Choroid plexus epithelial cell (primary cell): ENCODE measurements at regions not wholly inside any gene's neighbourhood (a gene's known extent, or its start where the extent isn't known, plus 50 kb on each side); places are given as distances from the start of the nearest gene placed in this dataset.
"Not testable (repeated sequence)": the region's sequence is repeated elsewhere in the genome, so short reads cannot be mapped to it uniquely, and the experiment has no call there.

Experiments
- DNase-seq: peaks from one replicate; pipeline ENCODE4 v3.0.0-alpha.2; 2010; ENCODE audit warnings: low read depth
- H3K4me3 ChIP-seq: 2 replicates; pipeline ENCODE4 v1.5.1; 2011; ENCODE audit warnings: low read depth, mild to moderate bottlenecking, control low read depth, low read length, moderate library complexity
- CTCF ChIP-seq: conservative IDR thresholded peaks from 2 replicates; pipeline ENCODE4 v1.5.1; 2011; ENCODE audit warnings: low read depth, mild to moderate bottlenecking, control low read depth, inconsistent platforms, low read length, moderate library complexity

GRCh38 chr2:117308861-117309770 is 505.4 kb upstream of the DDX18 start:
- no peak overlapping the region for H3K4me3 ChIP-seq
- DNase-seq: no peak
- TF ChIP-seq CTCF: no peak

GRCh38 chr2:117321816-117322215 is 492.7 kb upstream of the DDX18 start:
- no peak for DNase-seq
- no peak for TF ChIP-seq CTCF
- no peak overlapping the region for H3K4me3 ChIP-seq

GRCh38 chr2:117323331-117323730 is 491.2 kb upstream of the DDX18 start:
- H3K4me3 ChIP-seq: no peak overlapping the region
- TF ChIP-seq CTCF: no peak

GRCh38 chr2:117330641-117331040 is 483.9 kb upstream of the DDX18 start:
- no peak for TF ChIP-seq CTCF
- H3K4me3 ChIP-seq: no peak overlapping the region
- no peak for DNase-seq

More at GRCh38 chr2:117323331-117323730, 491.2 kb upstream of the DDX18 start:
- no peak for DNase-seq

- no peak overlapping the region for H3K4me3 ChIP-seq
- DNase-seq: no peak
- no peak for TF ChIP-seq CTCF
These were observed 478.5 kb upstream of the DDX18 start for GRCh38 chr2:117335967-117336366.

- H3K4me3 ChIP-seq: no peak overlapping the region
- no peak for TF ChIP-seq CTCF
- no peak for DNase-seq
These were observed 478.0 kb upstream of the DDX18 start for GRCh38 chr2:117336496-117336895.

- H3K4me3 ChIP-seq, DNase-seq: not testable (repeated sequence)
These were observed 476.5 kb upstream of the DDX18 start for GRCh38 chr2:117337981-117338380.
